GM21619 (cell line): ENCODE measurements at regions not wholly inside any gene's neighbourhood (a gene's known extent, or its start where the extent isn't known, plus 50 kb on each side); places are given as distances from the start of the nearest gene placed in this dataset.
"Not testable (repeated sequence)": the region's sequence is repeated elsewhere in the genome, so short reads cannot be mapped to it uniquely, and the experiment has no call there.

Experiments used
- ATAC-seq: cut with Tn5 transposase; IDR thresholded peaks from one replicate; pipeline ENCODE4 v1.9.1; 2021; ENCODE audit not compliant: unreplicated experiment

DNA sequence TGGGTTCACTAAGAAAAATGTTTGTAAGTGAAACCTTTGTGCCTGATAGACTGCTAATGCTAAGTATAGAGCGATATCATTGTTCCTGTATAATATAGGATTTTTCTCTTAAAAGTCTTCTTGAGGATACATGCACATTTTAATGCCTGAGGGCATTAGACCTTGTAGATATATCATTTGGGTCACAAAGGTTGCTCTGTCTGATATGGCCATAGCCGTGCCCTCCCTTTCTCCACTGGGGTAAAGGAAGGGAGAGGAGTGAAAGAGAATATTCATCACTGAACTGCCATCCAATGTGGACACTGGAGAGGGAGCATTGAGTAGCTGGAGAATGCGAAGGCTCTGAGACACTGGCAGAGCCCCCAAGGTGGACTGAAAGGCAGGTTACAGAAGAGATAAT, 442.2 kb upstream of the SPTLC3 start:
- no peak for ATAC-seq

DNA sequence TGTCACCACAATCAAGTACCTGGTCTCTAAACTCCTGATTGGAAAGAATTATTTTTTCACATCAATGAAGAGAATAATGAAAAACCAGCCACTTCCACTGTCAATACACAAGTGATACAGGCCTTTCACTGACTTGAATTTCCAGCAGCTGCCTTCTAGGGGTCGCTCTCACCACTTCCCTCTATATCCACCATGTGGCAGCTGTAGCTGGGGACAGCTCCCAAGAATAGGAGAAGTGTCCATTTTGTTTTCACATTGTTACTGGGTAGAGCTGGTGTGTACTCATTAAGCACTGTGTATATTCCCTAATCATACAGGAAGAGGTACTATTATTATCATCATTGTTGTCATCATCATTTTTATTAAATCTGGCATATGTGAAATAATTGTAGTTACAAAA, 438.4 kb upstream of the SPTLC3 start:
- no peak for ATAC-seq

DNA sequence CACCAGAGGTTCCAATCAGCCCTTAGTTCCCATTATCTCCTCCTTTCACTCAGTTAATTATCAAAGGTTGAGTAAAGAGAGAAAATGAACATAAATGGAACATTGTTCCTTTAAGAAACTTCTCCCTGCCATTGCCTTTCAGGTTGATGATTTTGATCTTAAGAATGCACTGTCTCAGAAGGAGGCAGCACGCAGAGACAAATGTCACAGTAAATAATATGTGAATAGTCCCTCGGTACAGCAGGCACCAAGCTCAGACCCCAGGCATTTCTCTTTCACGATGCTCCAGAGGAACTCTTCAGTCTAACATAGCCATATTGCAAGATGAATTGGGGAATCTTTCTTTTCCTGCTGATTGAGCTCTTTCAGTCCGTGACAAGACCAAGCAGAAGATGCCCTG, 435.3 kb upstream of the SPTLC3 start:
- ATAC-seq, result no peak

DNA sequence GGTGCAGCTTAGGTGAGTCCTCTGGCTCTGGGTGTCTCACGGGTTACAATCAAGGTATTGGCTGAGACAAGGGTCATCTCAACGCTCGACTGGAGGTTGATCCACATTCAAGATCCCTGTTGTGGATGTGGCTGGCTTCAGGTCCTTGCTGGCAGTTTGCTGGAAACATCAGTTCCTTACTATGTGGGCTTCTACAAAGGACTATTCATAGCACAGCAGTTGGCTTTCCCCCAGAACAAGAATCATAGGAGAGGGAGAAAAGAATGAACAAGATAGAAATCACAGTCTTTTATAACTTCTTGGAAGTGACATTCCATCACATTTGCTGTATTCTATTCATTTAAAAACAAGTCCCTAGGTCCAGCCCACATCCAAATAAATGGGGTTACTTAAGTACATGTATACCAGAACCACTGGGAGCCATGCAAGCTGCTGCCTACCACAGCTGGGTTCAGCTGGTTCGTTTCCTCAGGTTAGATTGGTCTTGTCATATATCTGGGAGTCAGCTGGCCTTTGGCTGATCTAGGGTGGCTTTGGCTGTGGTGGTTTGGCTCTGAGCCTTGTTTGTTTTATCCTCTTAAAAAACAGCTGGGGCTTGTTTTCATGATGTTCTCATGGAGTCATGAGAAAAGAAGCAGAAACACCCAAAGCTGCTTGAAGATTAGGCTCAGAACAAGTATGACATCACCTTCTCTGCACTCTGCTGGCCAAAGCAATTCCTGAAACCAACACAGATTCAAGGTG, 433.2 kb upstream of the SPTLC3 start:
- no peak for ATAC-seq

DNA sequence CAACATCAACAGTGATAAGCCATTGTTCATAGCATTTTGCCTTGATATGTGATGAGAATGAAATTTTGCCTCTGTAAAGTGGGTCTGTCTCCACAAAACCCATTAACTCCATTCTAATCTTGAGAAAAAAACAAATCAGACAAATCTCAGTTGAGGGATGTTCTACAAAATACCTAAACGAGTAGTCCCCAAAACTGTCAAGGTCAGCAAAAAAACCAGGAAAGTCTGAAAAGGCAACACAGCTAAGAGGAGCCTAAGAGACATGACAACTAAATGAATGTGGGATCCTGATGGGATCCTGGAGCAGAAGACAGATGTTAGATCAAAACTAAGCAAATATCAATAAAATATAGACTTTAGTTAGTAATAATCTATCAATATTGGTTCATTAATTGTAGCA, 431.6 kb upstream of the SPTLC3 start:
- no peak for ATAC-seq

DNA sequence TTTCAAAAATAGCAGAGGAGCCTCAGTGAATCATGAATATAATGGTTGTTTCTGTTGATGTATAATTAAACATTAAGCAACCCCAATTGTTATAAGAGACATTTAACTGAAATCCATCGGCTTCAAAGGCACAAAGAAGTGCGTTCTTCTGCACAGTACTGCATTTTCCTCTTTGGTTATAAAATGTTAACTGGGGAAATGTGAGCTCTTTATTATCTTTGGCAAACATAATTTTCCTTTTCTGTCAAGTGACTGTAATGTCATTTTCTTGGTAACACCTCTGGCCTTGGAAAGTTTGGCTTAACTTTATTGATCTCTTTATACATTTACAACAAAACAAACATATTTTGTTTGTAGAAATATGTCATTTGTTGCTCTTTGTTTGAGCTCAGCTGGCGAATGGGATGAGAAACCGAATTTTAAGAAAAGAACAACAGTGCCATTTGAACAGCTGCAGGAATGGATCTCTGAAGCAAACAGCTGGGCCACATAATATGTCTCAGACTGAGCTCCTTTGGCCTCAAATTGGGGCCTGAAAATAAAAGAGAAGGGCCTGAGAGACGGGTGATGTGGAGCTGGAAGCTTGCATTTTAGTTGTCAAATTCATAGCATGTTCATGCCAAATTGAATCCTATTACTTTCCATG, 427.0 kb upstream of the SPTLC3 start:
- no peak for ATAC-seq

DNA sequence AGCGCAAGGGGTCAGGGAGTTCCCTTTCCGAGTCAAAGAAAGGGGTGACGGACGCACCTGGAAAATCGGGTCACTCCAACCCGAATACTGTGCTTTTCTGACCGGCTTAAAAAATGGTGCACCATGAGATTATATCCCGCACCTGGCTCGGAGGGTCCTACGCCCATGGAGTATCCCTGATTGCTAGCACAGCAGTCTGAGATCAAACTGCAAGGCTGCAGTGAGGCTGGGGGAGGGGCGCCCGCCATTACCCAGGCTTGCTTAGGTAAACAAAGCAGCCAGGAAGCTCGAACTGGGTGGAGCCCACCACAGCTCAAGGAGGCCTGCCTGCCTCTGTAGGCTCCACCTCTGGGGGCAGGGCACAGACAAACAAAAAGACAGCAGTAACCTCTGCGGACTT, 426.1 kb upstream of the SPTLC3 start:
- not testable (repeated sequence) for ATAC-seq

DNA sequence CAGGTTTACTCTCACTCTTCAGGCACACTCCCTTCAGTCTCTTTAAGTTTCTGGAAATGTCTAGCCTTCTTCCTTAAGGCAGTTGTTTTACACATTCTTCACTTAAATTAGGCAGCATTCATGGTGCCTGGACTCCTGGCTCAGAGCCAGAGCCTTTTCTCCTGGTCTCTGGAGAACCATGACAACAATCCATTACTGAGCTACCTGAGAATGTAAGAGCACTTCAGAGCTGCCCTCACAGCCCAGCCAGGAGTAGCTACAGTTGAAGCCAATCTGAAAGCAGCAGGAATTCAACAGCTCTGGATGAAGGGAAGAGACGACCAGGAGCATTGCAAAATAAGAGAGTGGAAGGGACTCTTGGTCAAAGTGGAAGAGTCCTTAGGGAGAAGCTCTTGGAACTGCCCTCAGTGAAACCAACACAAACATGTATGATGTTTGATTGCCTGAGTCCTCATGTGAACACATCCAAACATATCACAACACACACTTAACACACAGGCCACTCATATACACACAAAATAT, 416.8 kb upstream of the SPTLC3 start:
- no peak for ATAC-seq

DNA sequence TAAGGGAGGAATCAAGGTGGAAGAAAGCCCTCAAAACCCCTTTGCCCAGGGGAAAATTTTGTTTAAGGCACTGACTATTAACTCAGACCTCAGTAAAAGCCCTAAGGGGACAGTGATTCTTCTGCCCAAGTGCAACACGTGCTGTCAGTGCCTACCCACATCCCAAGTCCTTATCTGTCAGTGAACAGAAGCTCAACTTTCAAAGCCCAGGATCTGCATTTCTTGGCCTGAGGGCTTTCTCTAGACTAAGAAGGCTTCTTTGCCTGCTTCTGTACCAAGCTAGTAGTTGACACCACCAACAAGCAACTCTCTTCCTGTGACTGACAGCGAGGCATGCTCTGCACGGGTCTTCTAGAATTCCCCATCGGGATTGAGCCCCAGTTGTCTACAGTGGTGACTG, 416.0 kb upstream of the SPTLC3 start:
- ATAC-seq, result no peak

DNA sequence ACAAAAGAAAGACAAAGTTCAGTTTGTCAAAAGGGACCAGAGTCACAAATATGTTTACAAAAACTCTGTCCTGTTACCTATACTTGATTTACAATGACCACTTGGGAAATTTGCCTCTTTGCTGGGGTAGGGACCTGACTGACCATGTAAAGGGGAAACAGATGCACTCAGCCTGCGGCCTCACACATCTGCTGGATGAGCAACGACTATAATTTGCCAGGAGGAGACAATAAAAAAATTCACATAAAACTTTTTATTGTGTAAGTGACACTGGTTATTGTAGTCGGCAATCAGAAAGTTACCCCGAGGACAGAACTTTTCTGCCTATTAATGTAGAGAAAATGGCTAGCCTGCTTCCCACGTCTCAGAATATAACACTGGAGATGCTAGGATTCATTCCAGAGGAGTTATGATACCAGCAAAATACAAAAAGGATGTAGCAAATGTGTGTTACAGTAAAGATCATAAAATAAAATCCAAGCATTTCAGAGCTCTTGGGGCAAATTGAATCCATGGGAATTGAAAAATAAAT, 415.4 kb upstream of the SPTLC3 start:
- no peak for ATAC-seq

DNA sequence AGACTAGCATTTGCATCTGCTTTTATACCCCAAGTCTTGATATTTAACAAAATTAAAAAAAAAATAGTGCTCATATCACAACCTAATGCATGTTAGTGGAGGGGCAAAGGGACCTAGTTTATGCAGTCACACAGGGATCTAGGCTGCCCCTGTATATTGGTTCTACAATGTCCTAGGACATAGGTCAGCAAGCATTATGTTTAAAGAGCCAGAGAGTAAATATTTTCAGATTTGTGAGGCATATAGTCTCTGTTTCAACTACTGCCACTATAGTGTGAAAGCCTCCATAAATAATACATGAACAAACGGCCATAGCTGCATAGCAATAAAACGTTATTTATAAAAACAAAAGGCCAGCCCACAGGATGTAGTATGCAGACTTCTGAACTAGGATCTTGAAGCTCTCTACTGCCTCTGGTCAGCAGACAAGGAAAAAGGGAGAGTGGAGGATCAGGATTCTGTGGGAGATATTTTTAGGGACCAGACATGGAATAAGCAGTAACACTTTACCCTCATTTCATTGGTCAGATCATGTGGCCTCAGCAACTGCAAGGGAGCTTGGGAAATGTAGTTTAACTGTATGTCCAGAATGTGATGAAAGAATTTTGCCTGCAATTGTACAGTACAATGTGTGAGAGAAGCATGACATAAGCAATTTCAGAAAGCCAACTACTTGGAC, 414.2 kb upstream of the SPTLC3 start:
- ATAC-seq, result no peak

DNA sequence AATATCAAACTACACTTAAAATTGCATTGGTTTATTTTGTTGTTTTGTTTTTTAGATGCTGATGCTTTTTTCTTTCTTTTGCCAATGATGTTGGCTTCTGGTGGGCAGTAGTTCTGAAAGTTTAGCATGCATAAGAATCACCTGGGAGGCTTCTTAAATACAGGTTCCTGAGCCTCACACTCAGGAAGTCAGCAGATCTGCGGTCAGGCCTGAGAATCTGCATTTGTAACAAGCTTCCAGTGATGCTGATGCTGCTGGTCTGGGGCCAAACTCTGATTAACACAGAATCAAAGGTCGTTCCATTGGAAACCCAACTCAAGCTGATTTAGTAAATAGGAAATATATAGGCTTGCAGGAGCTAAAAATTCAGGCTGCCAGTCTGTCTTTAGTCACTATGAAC, 412.9 kb upstream of the SPTLC3 start:
- no peak for ATAC-seq

DNA sequence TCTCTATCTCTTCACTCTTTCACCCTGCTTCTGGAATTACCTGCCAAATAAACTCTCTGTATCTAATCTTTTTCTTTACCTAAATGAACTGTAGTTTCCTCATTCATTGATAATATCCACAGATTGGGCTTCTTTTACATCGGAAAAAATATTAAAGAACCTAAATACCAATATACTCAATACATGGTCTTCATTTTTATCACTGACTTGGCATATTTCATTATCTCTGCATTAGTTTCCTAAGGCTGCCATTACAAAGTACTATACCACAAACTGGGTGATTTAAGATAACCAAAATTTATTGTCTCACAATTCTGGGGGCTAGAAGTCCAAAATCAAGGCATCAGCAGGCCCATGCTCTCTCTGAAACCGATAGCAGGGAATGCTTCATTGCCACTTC, 411.9 kb upstream of the SPTLC3 start:
- ATAC-seq, result no peak

DNA sequence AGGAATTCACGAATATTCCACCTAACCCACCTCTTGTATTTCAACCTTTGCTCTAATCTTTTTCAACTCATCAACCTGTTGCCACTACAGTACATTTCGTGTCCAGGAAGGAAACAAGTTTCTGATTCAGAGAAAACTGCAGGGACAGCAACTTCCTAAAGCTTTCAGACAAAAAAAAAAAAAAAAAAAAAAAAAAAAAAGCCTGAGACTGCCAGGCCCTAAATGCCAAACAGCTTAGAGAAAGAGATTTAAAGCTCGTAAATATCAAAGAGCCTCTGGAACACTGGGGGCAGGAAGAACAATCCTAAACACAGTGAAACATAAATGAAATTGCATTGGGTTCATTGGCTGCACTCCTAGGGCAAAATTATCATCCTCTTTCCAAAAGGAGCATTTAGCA, 411.2 kb upstream of the SPTLC3 start:
- ATAC-seq, result no peak

DNA sequence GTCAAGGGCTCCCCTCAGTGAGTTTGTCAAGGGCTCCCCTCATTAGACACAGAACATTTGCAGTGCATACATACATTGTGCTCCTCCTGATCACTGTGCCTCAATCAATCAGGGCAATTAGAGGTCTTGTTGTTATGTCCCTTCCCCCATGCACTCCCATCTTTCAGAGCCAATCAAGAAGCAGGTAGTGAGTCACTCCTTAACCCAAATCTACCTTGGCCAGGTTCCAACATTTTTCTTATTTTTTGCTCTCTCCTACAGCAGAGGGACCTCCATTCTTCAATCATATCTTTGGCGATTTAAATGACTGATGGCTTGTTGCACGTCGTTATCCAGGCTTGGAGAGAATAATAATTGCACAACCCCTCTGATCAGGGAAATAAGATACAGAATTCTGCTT, 409.9 kb upstream of the SPTLC3 start:
- no peak for ATAC-seq

DNA sequence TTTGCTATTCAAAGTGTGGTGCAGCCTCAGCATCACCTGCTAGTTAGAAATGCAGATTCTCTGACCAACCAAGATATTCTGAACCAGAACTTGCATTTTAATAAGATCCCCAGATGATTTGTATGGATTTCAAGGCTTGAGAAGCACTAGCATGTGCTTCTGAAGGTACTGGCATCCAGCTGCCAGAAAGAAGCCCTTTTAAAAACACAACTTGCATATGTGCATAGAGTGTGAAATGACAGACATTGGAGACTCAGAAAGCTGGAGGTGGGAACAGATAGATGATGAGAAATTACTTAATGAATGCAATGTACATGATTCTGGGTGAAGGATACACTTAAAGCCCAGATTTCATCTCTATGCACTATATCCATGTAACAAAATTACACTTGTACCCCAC, 409.3 kb upstream of the SPTLC3 start:
- no peak for ATAC-seq

DNA sequence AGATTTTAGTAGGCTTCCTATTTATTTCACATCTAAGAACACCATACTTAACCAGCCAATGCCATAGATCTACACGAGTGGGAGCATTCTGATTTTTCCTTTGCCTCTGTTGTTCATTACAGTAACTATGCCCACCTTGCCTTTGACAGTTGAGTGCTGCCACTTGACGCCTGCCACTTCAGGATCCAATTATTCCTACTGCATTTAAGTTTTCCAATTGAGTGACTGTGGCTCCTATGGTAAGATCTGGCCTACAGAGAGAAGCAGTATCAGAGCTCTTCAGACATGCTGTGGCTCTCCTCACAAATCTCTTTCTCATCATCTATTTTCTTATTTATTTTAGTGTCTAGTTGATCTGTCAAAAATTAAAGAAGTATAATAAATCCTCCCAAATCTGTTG, 403.0 kb upstream of the SPTLC3 start:
- ATAC-seq, result no peak

DNA sequence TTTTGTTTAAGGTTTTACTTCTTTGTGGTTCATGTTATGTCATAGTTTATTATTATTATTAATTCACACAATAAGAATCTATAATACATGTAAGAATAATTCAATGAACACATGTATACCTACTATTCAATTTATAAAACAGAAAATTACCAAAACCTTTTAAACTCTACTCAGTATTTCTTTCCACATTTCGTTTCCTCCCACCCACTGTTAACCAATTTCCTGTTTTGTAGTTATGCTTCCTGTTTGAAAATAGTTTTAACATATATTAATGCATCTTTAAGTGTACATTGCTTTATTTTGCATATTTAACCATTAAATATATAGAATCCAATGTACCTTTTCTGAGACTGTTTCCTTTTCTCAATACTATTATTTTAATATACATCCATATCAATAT, 397.9 kb upstream of the SPTLC3 start:
- ATAC-seq, result no peak

DNA sequence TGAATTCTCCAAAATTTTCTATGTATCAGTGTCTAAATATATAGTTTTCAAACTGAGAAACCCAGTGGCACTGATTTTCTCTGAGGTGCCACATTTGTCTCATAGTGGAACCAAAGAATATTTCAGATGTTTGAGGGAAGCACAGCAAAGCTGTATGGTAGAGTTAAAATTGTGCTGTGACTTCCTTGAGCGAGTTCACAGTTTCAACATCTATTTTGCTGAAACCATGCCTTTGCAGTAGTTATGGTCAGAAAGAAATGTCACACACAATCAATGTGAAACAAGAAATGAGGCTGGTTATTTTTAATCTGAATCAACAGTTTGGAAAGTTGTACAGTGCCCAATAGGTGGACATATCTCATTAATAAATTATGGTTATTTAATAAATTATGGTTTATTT, 394.0 kb upstream of the SPTLC3 start:
- ATAC-seq, result no peak

DNA sequence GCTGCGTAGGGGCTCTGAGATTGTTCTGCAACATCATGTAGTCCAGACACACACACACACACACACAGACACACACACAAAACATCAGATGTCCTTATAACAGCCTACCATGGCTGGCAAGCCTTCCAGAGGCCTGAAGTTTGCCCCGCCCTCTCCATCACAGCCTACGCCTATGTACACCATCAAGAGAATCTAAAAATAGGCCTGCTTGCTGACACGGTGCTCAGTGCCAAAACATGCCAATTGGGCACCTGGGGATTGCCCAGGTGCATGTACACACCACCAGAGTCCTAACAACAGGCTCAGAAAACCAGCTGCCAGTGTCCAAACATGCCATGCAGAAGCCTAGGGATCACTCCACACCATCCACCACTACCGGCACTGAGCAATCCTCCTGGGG, 391.7 kb upstream of the SPTLC3 start:
- ATAC-seq, result no peak

DNA sequence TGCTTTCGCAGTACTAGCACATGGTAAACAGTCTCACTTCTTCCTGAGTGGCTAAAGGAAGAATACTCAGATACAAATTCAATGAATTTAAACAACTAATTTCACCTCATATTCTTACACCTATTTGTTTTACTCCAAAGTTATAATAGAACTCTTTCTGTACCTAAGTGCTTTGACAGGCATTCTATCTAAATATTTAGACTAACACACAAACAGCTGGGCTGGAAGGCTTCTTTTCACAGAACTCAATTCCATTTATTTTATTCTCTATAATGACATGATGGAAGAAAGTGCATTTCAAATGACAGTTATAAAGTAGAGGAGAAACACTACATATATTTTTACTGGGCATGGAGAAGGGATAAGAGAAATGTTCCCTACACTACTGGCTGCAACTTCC, 384.9 kb upstream of the SPTLC3 start:
- ATAC-seq, result no peak

DNA sequence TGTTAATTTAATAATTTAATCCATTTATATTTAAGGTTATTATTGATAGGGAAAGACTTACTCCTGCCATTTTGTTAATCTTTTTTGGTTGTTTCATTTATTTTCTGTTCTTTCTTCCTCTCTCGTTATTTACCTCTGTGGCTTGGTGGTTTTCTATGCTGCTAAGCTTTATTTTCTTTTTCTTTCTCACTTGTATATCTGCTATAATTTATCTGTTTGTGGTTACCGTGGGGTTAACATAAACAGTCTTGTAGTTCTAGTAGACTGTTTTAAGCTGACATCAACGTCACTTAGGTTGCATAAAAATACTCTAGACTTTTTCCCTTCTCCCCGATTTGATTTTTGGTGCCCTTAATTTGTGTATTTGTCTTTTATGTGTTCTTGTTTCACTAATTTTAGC, 381.3 kb upstream of the SPTLC3 start:
- ATAC-seq, result no peak
